H9 (cell line): ENCODE measurements at regions not wholly inside any gene's neighbourhood (a gene's known extent, or its start where the extent isn't known, plus 50 kb on each side); places are given as distances from the start of the nearest gene placed in this dataset.

Source experiments
- DNase-seq: peaks from one replicate; pipeline ENCODE4 v3.0.0-alpha.2; 2017
- H2AFZ ChIP-seq: one replicate; pipeline ENCODE4 v1.6.1; 2013; ENCODE audit warnings: mild to moderate bottlenecking, low read length, control low read depth, moderate library complexity
- H2AK5ac ChIP-seq: 2 replicates; pipeline ENCODE4 v1.6.1; 2013; ENCODE audit warnings: low read length, control low read depth, mixed read lengths; ENCODE audit not compliant: insufficient read length
- H2BK120ac ChIP-seq: one replicate; pipeline ENCODE4 v1.6.1; 2013; ENCODE audit warnings: low read depth, mild to moderate bottlenecking, low read length, control low read depth, inconsistent platforms; ENCODE audit not compliant: poor library complexity, severe bottlenecking
- H2BK12ac ChIP-seq: 2 replicates; pipeline ENCODE4 v1.6.1; 2013; ENCODE audit warnings: low read length, control low read depth, mixed read lengths, low read depth; ENCODE audit not compliant: insufficient read length
- H2BK15ac ChIP-seq: 2 replicates; pipeline ENCODE4 v1.6.1; 2013; ENCODE audit warnings: low read depth, low read length, control low read depth
- H2BK20ac ChIP-seq: one replicate; pipeline ENCODE4 v1.6.1; 2013; ENCODE audit warnings: low read depth, mild to moderate bottlenecking, low read length, control low read depth, inconsistent platforms; ENCODE audit not compliant: poor library complexity, severe bottlenecking
- H2BK5ac ChIP-seq: 2 replicates; pipeline ENCODE4 v1.6.1; 2013; ENCODE audit warnings: low read length, control low read depth, mixed read lengths; ENCODE audit not compliant: insufficient read length
- H3K14ac ChIP-seq: 2 replicates; pipeline ENCODE4 v1.6.1; 2013; ENCODE audit warnings: low read length, control low read depth; ENCODE audit not compliant: insufficient read depth
- H3K18ac ChIP-seq: 2 replicates; pipeline ENCODE4 v1.6.1; 2013; ENCODE audit warnings: low read depth, mild to moderate bottlenecking, mixed read lengths, low read length, control low read depth; ENCODE audit not compliant: insufficient read length
- H3K23ac ChIP-seq: 2 replicates; pipeline ENCODE4 v1.6.1; 2013; ENCODE audit warnings: low read length, control low read depth, mixed read lengths, low read depth; ENCODE audit not compliant: insufficient read length
- H3K23me2 ChIP-seq: 2 replicates; pipeline ENCODE4 v1.6.1; 2013; ENCODE audit warnings: low read depth, mild to moderate bottlenecking, mixed read lengths, low read length, control low read depth; ENCODE audit not compliant: insufficient read length, poor library complexity, severe bottlenecking
- H3K27ac ChIP-seq: 2 replicates; pipeline ENCODE4 v1.5.1; 2013; ENCODE audit warnings: low read length, control low read depth, mixed read lengths, low read depth; ENCODE audit not compliant: insufficient read length
- H3K27me3 ChIP-seq: 2 replicates; pipeline ENCODE4 v1.6.1; 2013; ENCODE audit warnings: low read length, control low read depth, inconsistent platforms; ENCODE audit not compliant: insufficient read depth
- H3K4ac ChIP-seq: 2 replicates; pipeline ENCODE4 v1.6.1; 2013; ENCODE audit warnings: low read depth, mild to moderate bottlenecking, control low read depth, inconsistent platforms, low read length, moderate library complexity
- H3K4me1 ChIP-seq: 2 replicates; pipeline ENCODE4 v1.6.1; 2013; ENCODE audit warnings: low read length, control low read depth, inconsistent platforms; ENCODE audit not compliant: insufficient read depth
- H3K4me2 ChIP-seq: 2 replicates; pipeline ENCODE4 v1.6.1; 2013; ENCODE audit warnings: low read length, control low read depth, mixed read lengths; ENCODE audit not compliant: insufficient read length, insufficient read depth
- H3K56ac ChIP-seq: 2 replicates; pipeline ENCODE4 v1.6.1; 2013; ENCODE audit warnings: low read depth, mild to moderate bottlenecking, mixed read lengths, low read length, control low read depth; ENCODE audit not compliant: insufficient read length
- H3K79me1 ChIP-seq: 2 replicates; pipeline ENCODE4 v1.6.1; 2013; ENCODE audit warnings: low read depth, mild to moderate bottlenecking, moderate library complexity, low read length, control low read depth, inconsistent platforms; ENCODE audit not compliant: insufficient read depth, poor library complexity, severe bottlenecking
- H3K79me2 ChIP-seq: 2 replicates; pipeline ENCODE4 v1.6.1; 2013; ENCODE audit warnings: low read length, control low read depth, inconsistent platforms; ENCODE audit not compliant: insufficient read depth
- H3K9ac ChIP-seq: 2 replicates; pipeline ENCODE4 v1.6.1; 2013; ENCODE audit warnings: low read length, control low read depth, mixed read lengths; ENCODE audit not compliant: insufficient read length; ENCODE audit errors: extremely low read depth
- H3K9me3 ChIP-seq: one replicate; pipeline ENCODE4 v1.6.1; 2013; ENCODE audit warnings: low read depth, low read length, inconsistent platforms; ENCODE audit not compliant: control insufficient read depth
- H3T11ph ChIP-seq: one replicate; pipeline ENCODE4 v1.6.1; 2013; ENCODE audit warnings: mild to moderate bottlenecking, low read length, control low read depth, inconsistent platforms
- H4K20me1 ChIP-seq: one replicate; pipeline ENCODE4 v1.6.1; 2013; ENCODE audit not compliant: control insufficient read depth, insufficient read length, insufficient read depth
- H4K5ac ChIP-seq: 2 replicates; pipeline ENCODE4 v1.6.1; 2013; ENCODE audit warnings: low read depth, mild to moderate bottlenecking, mixed read lengths, low read length, control low read depth; ENCODE audit not compliant: insufficient read length
- H4K8ac ChIP-seq: replicated peaks from 2 replicates; pipeline ENCODE4 v1.6.1; 2013; ENCODE audit warnings: low read length, control low read depth, mixed read lengths, low read depth; ENCODE audit not compliant: insufficient read length
- H4K91ac ChIP-seq: 2 replicates; pipeline ENCODE4 v1.6.1; 2013; ENCODE audit warnings: low read depth, mild to moderate bottlenecking, moderate library complexity, mixed read lengths, low read length, control low read depth; ENCODE audit not compliant: insufficient read length
- H3K27ac Mint-ChIP-seq, 3 experiments: 2 replicates in 2 of 3; 3 replicates in 1 of 3; pipeline ENCODE4 v1.8.0; 2020 to 2021; ENCODE audit warnings: mixed read lengths in 3 of 3, mild to moderate bottlenecking in 1 of 3, moderate library complexity in 1 of 3
- H3K27me3 Mint-ChIP-seq: 2 replicates; pipeline ENCODE4 v1.8.0; 2021; ENCODE audit warnings: low read depth, mild to moderate bottlenecking, moderate library complexity, mixed read lengths
- H3K36me3 Mint-ChIP-seq, 3 experiments: 2 replicates in 2 of 3; 3 replicates in 1 of 3; pipeline ENCODE4 v1.8.0; 2020 to 2021; ENCODE audit warnings: low read depth in 3 of 3, mixed read lengths in 3 of 3; ENCODE audit not compliant: insufficient read depth in 1 of 3
- H3K4me1 Mint-ChIP-seq, 2 experiments: 2 replicates each; pipeline ENCODE4 v1.8.0; 2020; ENCODE audit warnings: mixed read lengths in 2 of 2
- H3K4me3 Mint-ChIP-seq, 2 experiments: 2 replicates in 1 of 2; 3 replicates in 1 of 2; pipeline ENCODE4 v1.8.0; 2020 to 2021; ENCODE audit warnings: mild to moderate bottlenecking in 2 of 2, mixed read lengths in 2 of 2, moderate library complexity in 1 of 2
- H3K9me3 Mint-ChIP-seq, 2 experiments: 2 replicates in 1 of 2; 3 replicates in 1 of 2; pipeline ENCODE4 v1.8.0; 2020; ENCODE audit warnings: mild to moderate bottlenecking in 2 of 2, mixed read lengths in 2 of 2, moderate library complexity in 1 of 2
- CTCF ChIP-seq: fragments of 200-600 bp; sonication (generic); conservative IDR thresholded peaks from 3 replicates; pipeline ENCODE4 v1.8.0; 2021; ENCODE audit warnings: antibody characterized with exemption, mild to moderate bottlenecking
- WGBS: extraction: QIAGEN DNeasy Blood & Tissue Kit; methylation state at CpG from one replicate; pipeline ENCODE4 v1.1.7; 2013; ENCODE audit warnings: missing lambda C conversion rate, low lambda C conversion rate, mixed read lengths; ENCODE audit not compliant: insufficient read length; ENCODE audit errors: extremely low coverage; 5-methylcytosine and 5-hydroxymethylcytosine counted together

DNA sequence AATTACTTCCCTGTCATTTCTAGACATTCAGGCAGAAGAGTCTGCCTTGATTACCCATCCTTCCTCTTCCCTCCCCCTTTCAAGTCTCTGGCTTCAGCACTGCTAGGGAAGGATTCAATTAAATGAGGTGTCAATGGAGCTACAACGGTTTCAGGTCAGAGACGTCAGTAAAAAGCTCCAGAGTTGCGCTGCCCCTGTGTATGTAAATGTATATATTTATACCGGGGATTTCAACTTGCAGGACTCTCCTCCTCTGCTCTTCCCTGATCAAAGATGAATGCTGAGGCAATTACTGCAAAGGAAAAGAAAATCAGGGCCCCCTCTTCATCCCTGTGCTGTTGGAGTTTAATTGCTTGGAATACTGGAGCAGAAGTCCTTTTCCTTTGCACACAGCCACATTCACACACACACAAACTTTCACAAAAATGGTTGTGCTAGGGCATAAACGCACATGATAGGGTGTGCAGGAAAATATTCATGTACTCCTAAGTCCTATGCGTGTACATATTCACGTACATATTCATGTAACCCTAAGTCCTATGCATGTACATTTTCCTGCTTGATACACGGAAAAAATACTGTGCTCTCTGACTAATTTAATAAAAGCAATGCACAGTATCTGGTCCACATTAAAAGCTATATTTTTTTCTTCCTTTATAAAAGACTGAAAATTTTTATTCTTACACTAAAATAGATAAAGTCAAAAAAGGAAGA lies 129.7 kb upstream of the PMFBP1 start:
- Histone ChIP-seq H3K9me3 (no peaks in the 10 kb centered on the region), H4K8ac (no peak overlapping the region), H3K23ac (no peak overlapping the region), H4K91ac (no peak overlapping the region), H3K56ac (no peak overlapping the region), H3K27ac (no peak overlapping the region), H3K18ac (no peak overlapping the region), H2BK20ac (no peak overlapping the region), H3K27me3 (no peaks in the 10 kb centered on the region), H4K5ac (no peak overlapping the region), H3K4me1 (no peaks in the 10 kb centered on the region), H4K20me1 (no peaks in the 10 kb centered on the region), H2BK120ac (no peak overlapping the region), H2BK15ac (no peak overlapping the region), H3K79me1 (no peaks in the 10 kb centered on the region), H3K79me2 (no peaks in the 10 kb centered on the region), H3T11ph (no peak overlapping the region), H2AFZ (no peak overlapping the region), H3K9ac (no peak overlapping the region), H3K23me2 (no peaks in the 10 kb centered on the region), H2AK5ac (no peak overlapping the region), H2BK5ac (no peak overlapping the region), H3K14ac (no peak overlapping the region), H3K4me2 (no peak overlapping the region), H3K4ac (no peak overlapping the region), H2BK12ac (no peak overlapping the region)
- no peak overlapping the region for H3K27ac Mint-ChIP-seq
- H3K9me3 Mint-ChIP-seq = peaks cover 4 to 6% of the 10 kb centered on the region in 2 experiments
- no peak overlapping the region for H3K4me3 Mint-ChIP-seq
- peaks cover 0 to 6% of the 10 kb centered on the region in 2 experiments; a peak in 1 of 4 replicates for H3K4me1 Mint-ChIP-seq
- WGBS = no CpG with 5 or more reads among the region's 8 CpGs
- TF ChIP-seq CTCF = no peak
- H3K36me3 Mint-ChIP-seq = peaks cover 3 to 11% (median 8%) of the 10 kb centered on the region in 3 experiments
- DNase-seq = no peak
- no peaks in the 10 kb centered on the region for H3K27me3 Mint-ChIP-seq
